ENCODE measurements at regions not wholly inside any gene's neighbourhood (a gene's known extent, or its start where the extent isn't known, plus 50 kb on each side); places are given as distances from the start of the nearest gene placed in this dataset.

DNA sequence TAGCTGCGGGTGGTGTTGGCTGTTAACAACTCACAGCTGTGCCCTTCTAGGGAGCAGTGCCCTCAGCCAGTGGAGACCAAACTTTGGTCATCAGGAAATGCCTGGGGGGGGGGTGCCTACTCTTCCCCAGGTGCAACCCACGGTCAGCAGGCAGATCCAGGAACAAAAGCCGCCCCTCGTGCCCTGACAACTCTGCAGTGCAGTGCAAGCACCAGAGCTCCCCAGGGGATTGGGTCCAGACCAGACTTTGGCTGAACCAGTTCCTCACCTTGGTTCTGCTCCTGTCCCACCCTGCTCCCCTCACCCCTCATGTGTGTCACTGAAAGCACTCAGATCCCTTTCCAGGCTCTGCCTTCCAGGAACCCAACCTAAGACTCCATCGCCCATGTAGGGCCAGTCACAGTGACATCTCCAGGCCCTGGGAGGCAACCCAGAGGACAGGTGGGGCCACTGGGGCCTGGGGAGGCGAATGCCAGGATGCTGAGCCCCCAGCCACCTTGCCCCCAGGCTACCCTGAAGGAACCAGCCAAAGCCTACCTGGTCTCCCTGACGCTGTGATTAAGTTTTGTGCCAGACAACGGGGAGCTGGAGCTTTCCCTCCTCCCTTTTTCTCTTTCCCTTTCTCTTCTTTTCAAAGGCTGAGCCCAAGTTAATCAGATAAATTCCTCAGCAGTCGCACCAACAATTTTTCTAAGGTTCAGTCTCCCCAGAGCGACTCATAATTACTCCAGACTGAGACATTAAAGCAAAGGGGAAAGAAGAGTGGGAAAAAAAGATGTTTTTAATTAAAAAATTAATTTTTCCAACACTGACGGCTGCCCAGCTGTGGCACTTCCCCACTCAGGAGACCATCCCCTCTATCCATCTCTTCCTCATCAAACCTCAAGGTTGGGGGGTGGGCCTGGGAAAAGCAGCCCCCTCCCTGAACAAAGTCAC lies 207.5 kb upstream of the LINGO1 start:
- CTCF ChIA-PET (ENCODE audit: partially characterized antibody), result interaction anchor here (1.4 to 3.1 kb wide), 7 partner anchors 9 to 117 kb away, joined by 3 to 16 read pairs (median 6); no protein-coding TSS in a partner anchor
- H3K79me2 ChIP-seq (ENCODE audit: control insufficient read depth in 1 of 2, insufficient read depth in 2 of 2, low read length in 2 of 2), result no peaks in the 10 kb centered on the region
- H4K8ac ChIP-seq (ENCODE audit: extremely low read depth, insufficient read depth, low read length), result no peak overlapping the region; the same call in 1 of the 2 replicates
- H3K18ac ChIP-seq (ENCODE audit: extremely low read depth, low read length), result no peak overlapping the region
- FAIRE-seq (no peak), DNase-seq (ENCODE audit: low read depth in 1 of 2, low spot score in 2 of 2) (no peak)
- H2BK20ac ChIP-seq (ENCODE audit: low read length), result no peak overlapping the region
- H2BK120ac ChIP-seq (replicated peaks; ENCODE audit: low read depth, low read length), result no peak overlapping the region
- H3K23ac ChIP-seq (ENCODE audit: insufficient read length), result no peak overlapping the region
- H4K91ac ChIP-seq (replicated peaks; ENCODE audit: insufficient read length, low read length), result peak overlapping the region; percentile 47
- no peak overlapping the region for H3K4me3 ChIP-seq (ENCODE audit: extremely low read depth in 1 of 4, insufficient read depth in 2 of 4, low read depth in 3 of 4, low read length in 4 of 4)
- peaks cover 5 to 7% of the 10 kb centered on the region in 2 experiments; a peak in 2 of 4 replicates for H3K9me3 ChIP-seq (ENCODE audit: insufficient read depth in 2 of 2, low read depth in 1 of 2, low read length in 1 of 2)
- no peak overlapping the region for H3K9ac ChIP-seq (replicated peaks in 1 of 4; ENCODE audit: extremely low read depth in 1 of 4, low read depth in 3 of 4, low read length in 3 of 4)
- no peak overlapping the region for H3K4me2 ChIP-seq (ENCODE audit: insufficient read depth in 1 of 2, low read depth in 2 of 2, low read length in 2 of 2)
- no peak overlapping the region for H3K27ac ChIP-seq (ENCODE audit: low read depth, low read length)
- no peak overlapping the region for H2AFZ ChIP-seq (ENCODE audit: low read length)
- no peak overlapping the region for H2BK12ac ChIP-seq (ENCODE audit: low read depth, low read length)
- H4K20me1 ChIP-seq (replicated peaks in 1 of 2; ENCODE audit: control insufficient read depth in 1 of 2, insufficient read depth in 2 of 2, low read length in 2 of 2), result no peaks in the 10 kb centered on the region
- no peak overlapping the region for H3K56ac ChIP-seq (replicated peaks; ENCODE audit: insufficient read length, low read depth, low read length)
- H3K4ac ChIP-seq (replicated peaks; ENCODE audit: insufficient read length, low read depth, low read length), result no peak overlapping the region
- H3K14ac ChIP-seq (ENCODE audit: insufficient read length), result no peak overlapping the region
- no peak overlapping the region for H4K5ac ChIP-seq (ENCODE audit: insufficient read length, low read depth, low read length)
- no peak overlapping the region for H2BK15ac ChIP-seq (ENCODE audit: low read length)
- H3K79me1 ChIP-seq (ENCODE audit: low read depth, low read length), result no peaks in the 10 kb centered on the region
- H3K23me2 ChIP-seq (ENCODE audit: low read depth, low read length), result no peaks in the 10 kb centered on the region
- no peaks in the 10 kb centered on the region for H3K36me3 ChIP-seq (ENCODE audit: control insufficient read depth in 2 of 4, insufficient read depth in 4 of 4, low read length in 3 of 4)
- H3K4me1 ChIP-seq (replicated peaks in 1 of 4; ENCODE audit: control insufficient read depth in 3 of 4, insufficient read depth in 4 of 4, low read length in 3 of 4), result peaks cover 0 to 9% (median 5%) of the 10 kb centered on the region in 4 experiments; a peak in 2 of 7 replicates
- no peak overlapping the region for H2AK5ac ChIP-seq (ENCODE audit: low read depth, low read length)
- TF ChIP-seq EZH2 (IDR thresholded peaks at IDR 0.05; ENCODE audit: low read depth, low read length, severe bottlenecking), result no peak
- TF ChIP-seq JUN (IDR thresholded peaks at IDR 0.05; ENCODE audit: low read depth, low read length), result no peak
- TF ChIP-seq SP4 (IDR thresholded peaks at IDR 0.05; ENCODE audit: low read length), result no peak
- no peak for TF ChIP-seq TCF12 (IDR thresholded peaks at IDR 0.05; ENCODE audit: low read depth, low read length)
- no peaks in the 10 kb centered on the region for H3K27me3 ChIP-seq (replicated peaks in 1 of 4; ENCODE audit: control insufficient read depth in 3 of 4, extremely low read depth in 1 of 4, insufficient read depth in 3 of 4, low read length in 3 of 4)
- no peak overlapping the region for H2BK5ac ChIP-seq (ENCODE audit: low read depth, low read length)
- POLR2A ChIA-PET (ENCODE audit: partially characterized antibody), result interaction anchor here (1.0 kb wide), 1 partner anchor 24 kb away, joined by 3 read pairs; no protein-coding TSS in a partner anchor
- WGBS, 2 experiments (ENCODE audit: extremely low coverage in 1 of 2, insufficient coverage in 1 of 2, insufficient read length in 1 of 2, insufficient replicate concordance in 2 of 2, low coverage in 1 of 2, low lambda C conversion rate in 2 of 2, missing lambda C conversion rate in 1 of 2), result 85% methylated on average over 11 of the region's 11 CpGs; no CpG with 5 or more reads in 1 of the 2 experiments

Data from H1 (cell line).